Thyroid gland (tissue), 4 donors: ENCODE measurements at regions not wholly inside any gene's neighbourhood (a gene's known extent, or its start where the extent isn't known, plus 50 kb on each side); places are given as distances from the start of the nearest gene placed in this dataset.
"Not testable (repeated sequence)": the region's sequence is repeated elsewhere in the genome, so short reads cannot be mapped to it uniquely, and the experiment has no call there.

Experiments used
- DNase-seq, 2 donors: peaks; one replicate each; pipeline ENCODE4 v3.0.0-alpha.2; 2019
- H3K27ac ChIP-seq, 3 donors: fragments of 200-600 bp; sonication (generic); 1 replicate in 2 of 3; 2 replicates in 1 of 3; pipeline ENCODE4 v1.5.1; 2016 to 2019; ENCODE audit warnings: mild to moderate bottlenecking in 1 of 3, moderate library complexity in 1 of 3
- H3K27me3 ChIP-seq: fragments of 200-600 bp; sonication (generic); one replicate; pipeline ENCODE4 v1.5.1; 2019
- H3K36me3 ChIP-seq, 2 donors: fragments of 200-600 bp; sonication (generic); one replicate each; pipeline ENCODE4 v1.5.1; 2016 to 2019
- H3K4me1 ChIP-seq, 2 donors: fragments of 200-600 bp; sonication (generic); one replicate each; pipeline ENCODE4 v1.5.1; 2017 to 2019
- H3K4me3 ChIP-seq, 3 donors: fragments of 200-600 bp; sonication (generic); replicated peaks in 1 of 3; 1 replicate in 2 of 3; 2 replicates in 1 of 3; pipeline ENCODE4 v1.5.1; 2016; ENCODE audit warnings: mild to moderate bottlenecking in 1 of 3
- H3K9me3 ChIP-seq: fragments of 200-600 bp; sonication (generic); one replicate; pipeline ENCODE4 v1.5.1; 2017
- POLR2A ChIP-seq, 2 donors: fragments of 450-650 bp; IDR thresholded peaks; one replicate each; pipeline ENCODE4 v1.6.1; 2017; ENCODE audit warnings: antibody characterized with exemption in 2 of 2, mild to moderate bottlenecking in 2 of 2, moderate library complexity in 1 of 2
- WGBS, 2 donors: methylation state at CpG; one replicate each; pipeline ENCODE4 v1.1.5; 2017; 5-methylcytosine and 5-hydroxymethylcytosine counted together
- intact Hi-C: fragments of 100-400 bp; cut with DNase I; formaldehyde crosslinking; loops from one replicate; pipeline ENCODE4 v1.15.1; 2023
- TF ChIP-seq, protein P1 (sequence below), 6 experiments: fragments of 200-600 bp in 3 of 6; fragments of 450-650 bp in 3 of 6; sonication (generic) in 3 of 6; IDR thresholded peaks; one replicate each; pipeline ENCODE4 v1.5.1; 2016 to 2019; ENCODE audit warnings: antibody characterized with exemption in 6 of 6, mild to moderate bottlenecking in 2 of 6, inconsistent platforms in 1 of 6, moderate library complexity in 1 of 6

DNA sequence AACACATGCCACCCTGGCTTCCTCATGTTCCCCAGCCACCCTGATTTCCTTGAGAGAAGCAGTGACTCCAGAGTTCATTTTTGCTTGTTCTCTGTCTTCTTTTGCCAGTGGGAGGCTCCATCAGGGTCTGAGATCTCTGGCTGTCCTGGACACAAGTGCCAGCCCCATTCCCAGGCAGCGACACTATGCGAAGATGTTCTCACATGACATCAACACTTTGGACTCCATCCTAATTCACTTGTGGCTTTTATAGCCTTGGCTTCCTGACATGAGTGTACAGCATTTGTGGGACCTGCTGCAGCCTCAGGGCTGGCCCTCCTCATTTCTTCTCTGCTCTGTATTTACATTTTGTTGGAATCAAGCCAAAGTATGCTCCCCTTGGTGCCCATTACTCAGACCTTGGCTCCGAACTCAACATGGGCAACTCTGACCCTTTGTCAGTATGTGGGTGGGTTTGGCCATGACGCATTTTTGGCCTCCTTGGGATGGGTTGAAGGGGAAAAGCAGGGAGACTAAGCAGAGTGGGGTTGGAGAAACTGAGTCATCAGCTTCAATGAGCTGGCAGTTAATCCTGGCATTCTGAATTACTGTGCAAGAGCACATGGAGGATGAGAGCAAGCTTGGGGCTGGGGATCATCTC, 119.0 kb upstream of the EEF2KMT start:
- H3K27ac ChIP-seq = no peak overlapping the region
- no peak for TF ChIP-seq POLR2A (IDR thresholded peaks at IDR 0.05)
- TF ChIP-seq, protein P1, sequence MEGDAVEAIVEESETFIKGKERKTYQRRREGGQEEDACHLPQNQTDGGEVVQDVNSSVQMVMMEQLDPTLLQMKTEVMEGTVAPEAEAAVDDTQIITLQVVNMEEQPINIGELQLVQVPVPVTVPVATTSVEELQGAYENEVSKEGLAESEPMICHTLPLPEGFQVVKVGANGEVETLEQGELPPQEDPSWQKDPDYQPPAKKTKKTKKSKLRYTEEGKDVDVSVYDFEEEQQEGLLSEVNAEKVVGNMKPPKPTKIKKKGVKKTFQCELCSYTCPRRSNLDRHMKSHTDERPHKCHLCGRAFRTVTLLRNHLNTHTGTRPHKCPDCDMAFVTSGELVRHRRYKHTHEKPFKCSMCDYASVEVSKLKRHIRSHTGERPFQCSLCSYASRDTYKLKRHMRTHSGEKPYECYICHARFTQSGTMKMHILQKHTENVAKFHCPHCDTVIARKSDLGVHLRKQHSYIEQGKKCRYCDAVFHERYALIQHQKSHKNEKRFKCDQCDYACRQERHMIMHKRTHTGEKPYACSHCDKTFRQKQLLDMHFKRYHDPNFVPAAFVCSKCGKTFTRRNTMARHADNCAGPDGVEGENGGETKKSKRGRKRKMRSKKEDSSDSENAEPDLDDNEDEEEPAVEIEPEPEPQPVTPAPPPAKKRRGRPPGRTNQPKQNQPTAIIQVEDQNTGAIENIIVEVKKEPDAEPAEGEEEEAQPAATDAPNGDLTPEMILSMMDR (IDR thresholded peaks at IDR 0.05) = no peak
- DNase-seq = no peak
- H3K36me3 ChIP-seq = no peaks in the 10 kb centered on the region
- no peak overlapping the region for H3K4me3 ChIP-seq
- intact Hi-C loops = no loop called here
- H3K4me1 ChIP-seq = no peaks in the 10 kb centered on the region
- no peaks in the 10 kb centered on the region for H3K9me3 ChIP-seq
- WGBS, 2 donors = 78 to 91% methylated on average over 4 of the region's 4 CpGs
- H3K27me3 ChIP-seq = no peaks in the 10 kb centered on the region

- Histone ChIP-seq H3K36me3 (no peaks in the 10 kb centered on the region), H3K27ac (no peak overlapping the region), H3K4me1 (no peaks in the 10 kb centered on the region), H3K9me3 (no peaks in the 10 kb centered on the region), H3K4me3 (no peak overlapping the region), H3K27me3 (no peaks in the 10 kb centered on the region)
- WGBS, 2 donors = 22 to 33% methylated on average over 2 of the region's 2 CpGs
- TF ChIP-seq, protein P1 (IDR thresholded peaks at IDR 0.05) = no peak
- TF ChIP-seq POLR2A (IDR thresholded peaks at IDR 0.05) = no peak
- intact Hi-C loops = no loop called here
- no peak for DNase-seq
Observed at GRCh38 chr16:5215901-5216300, 118.3 kb upstream of the EEF2KMT start.

DNA sequence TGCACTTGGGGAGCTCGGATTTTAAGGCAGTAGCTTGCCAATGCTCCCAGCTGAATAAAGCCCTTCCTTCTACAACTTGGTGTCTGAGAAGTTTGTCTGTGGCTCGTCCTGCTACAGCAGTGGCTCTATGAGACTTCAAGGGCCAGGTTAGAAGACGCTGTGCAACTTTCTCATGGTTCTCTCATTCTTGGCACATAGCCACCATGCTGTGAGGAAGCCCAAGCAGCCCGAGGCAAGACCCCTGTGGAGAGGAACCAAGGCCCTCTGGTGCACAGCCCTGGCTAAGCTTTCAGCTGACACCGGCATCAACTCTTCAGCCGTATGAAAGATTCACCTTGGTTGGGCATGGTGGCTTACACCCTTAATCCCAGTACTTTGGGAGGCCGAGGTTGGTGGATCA, 116.9 kb upstream of the EEF2KMT start:
- no peaks in the 10 kb centered on the region for H3K27me3 ChIP-seq

DNA sequence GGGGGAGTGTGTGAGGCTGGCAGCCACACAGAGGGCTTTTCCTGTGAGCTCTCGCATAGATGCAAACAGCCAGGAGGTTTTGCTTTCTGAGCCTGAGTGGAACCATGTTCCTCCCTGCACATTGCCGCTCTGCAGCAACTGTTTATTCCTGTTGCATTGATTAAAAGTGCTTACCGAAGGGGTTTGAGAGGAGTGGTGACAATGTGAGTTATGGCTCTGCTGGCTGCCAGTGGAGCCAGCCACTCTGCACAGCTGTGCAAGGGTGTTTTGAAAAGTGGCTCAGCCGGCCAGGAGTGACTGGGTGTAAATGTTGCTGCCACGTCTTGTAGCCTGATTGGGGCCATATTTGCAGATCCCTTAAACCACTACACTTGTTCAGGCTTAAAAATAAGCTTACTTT, 114.9 kb upstream of the EEF2KMT start:
- intact Hi-C loops, DNase-seq, H3K36me3 ChIP-seq, H3K27ac ChIP-seq, H3K9me3 ChIP-seq, H3K27me3 ChIP-seq, H3K4me1 ChIP-seq, H3K4me3 ChIP-seq: not testable (repeated sequence)
- WGBS, 2 donors = 53 to 60% methylated on average over 4 to 5 of the region's 5 CpGs

More for the DNA sequence above, 116.9 kb upstream of the EEF2KMT start:
- Histone ChIP-seq H3K9me3 (no peaks in the 10 kb centered on the region), H3K4me1 (no peaks in the 10 kb centered on the region), H3K36me3 (no peaks in the 10 kb centered on the region), H3K27ac (no peak overlapping the region), H3K4me3 (no peak overlapping the region)
- 78 to 88% methylated on average over 6 to 7 of the region's 7 CpGs for WGBS, 2 donors
- TF ChIP-seq, protein P1 (IDR thresholded peaks at IDR 0.05) = no peak
- no peak for TF ChIP-seq POLR2A (IDR thresholded peaks at IDR 0.05)
- DNase-seq = no peak
- intact Hi-C loops = no loop called here

DNA sequence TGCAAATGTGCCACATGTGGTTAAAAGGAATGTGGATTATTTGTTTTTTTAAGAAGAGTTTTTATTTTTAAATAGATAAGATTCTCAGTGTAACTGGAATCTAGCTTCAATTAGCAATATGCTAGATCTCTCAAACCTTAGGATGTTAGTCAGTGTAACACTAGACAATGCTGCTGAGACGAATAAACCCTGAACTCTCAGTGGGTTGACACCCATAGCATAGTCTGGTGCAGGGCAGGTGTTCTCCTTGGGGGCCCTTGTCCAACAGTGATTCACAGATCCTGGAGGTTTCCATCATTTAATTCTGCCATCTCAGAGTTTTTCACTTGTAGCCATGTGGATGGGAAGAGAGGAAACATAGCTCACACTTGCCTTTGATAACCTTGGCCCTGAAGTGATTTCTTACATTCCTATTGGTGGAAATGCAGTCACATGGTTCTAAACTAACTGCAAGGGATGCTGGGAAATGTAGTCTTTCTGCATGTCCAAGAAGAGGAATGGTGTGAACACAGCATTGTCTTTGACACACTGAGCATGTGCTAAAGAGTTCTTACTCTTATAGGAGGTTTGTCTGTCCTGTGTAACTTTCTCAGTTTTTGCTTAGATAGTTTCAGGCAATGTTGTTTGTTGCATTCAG, 110.4 kb upstream of the EEF2KMT start:
- DNase-seq, H3K4me3 ChIP-seq, H3K27me3 ChIP-seq, H3K36me3 ChIP-seq, H3K4me1 ChIP-seq, H3K27ac ChIP-seq, H3K9me3 ChIP-seq, intact Hi-C loops: not testable (repeated sequence)
- WGBS, 2 donors = 93 to 96% methylated on average over 1 of the region's 1 CpG

DNA sequence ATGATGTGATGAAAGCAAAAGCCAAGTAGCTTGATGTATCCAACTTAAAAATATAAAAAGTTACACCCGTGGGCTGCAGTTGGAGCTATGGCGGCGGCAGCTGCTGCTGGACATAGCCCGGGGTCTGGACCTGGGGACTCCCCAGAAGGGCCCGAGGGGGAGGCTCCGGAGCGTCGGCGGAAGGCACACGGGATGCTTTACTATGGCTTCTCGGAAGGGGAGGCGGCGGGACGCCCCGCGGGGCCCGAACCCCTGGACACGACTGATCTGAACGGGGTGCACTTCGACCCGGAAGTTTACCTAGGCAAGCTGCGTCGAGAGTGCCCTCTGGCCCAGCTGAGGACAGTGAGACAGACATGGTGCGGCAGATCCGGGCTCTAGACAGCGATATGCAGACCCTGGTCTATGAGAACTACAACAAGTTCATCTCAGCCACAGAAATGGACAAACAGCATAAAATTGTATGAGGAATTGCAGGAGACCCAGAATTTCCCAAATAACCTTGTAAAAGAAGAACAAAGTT, 109.5 kb upstream of the EEF2KMT start:
- no peaks in the 10 kb centered on the region for H3K36me3 ChIP-seq
- H3K4me3 ChIP-seq = no peak overlapping the region
- H3K27me3 ChIP-seq = no peaks in the 10 kb centered on the region
- WGBS, 2 donors = 90 to 96% methylated on average over 16 to 21 of the region's 26 CpGs
- no peak for DNase-seq
- intact Hi-C loops = no loop called here
- H3K4me1 ChIP-seq = no peaks in the 10 kb centered on the region
- no peak for TF ChIP-seq POLR2A (IDR thresholded peaks at IDR 0.05)
- TF ChIP-seq, protein P1 (IDR thresholded peaks at IDR 0.05) = no peak
- H3K9me3 ChIP-seq = no peaks in the 10 kb centered on the region
- H3K27ac ChIP-seq = no peak overlapping the region
